Activated CD4-positive, CD25-positive, alpha-beta regulatory T cell treated with anti-CD3 and anti-CD28 coated beads, Interleukin-2, amount 50 U/mL, for 24 hours (primary cell): ENCODE measurements at regions not wholly inside any gene's neighbourhood (a gene's known extent, or its start where the extent isn't known, plus 50 kb on each side); places are given as distances from the start of the nearest gene placed in this dataset.

Source experiments
- ATAC-seq, 2 donors: fragments of 150-1000 bp; cut with Tn5 transposase; one replicate each; pipeline ENCODE4 v1.10.0; 2021; ENCODE audit warnings: mild to moderate bottlenecking in 1 of 2, moderate library complexity in 1 of 2

DNA sequence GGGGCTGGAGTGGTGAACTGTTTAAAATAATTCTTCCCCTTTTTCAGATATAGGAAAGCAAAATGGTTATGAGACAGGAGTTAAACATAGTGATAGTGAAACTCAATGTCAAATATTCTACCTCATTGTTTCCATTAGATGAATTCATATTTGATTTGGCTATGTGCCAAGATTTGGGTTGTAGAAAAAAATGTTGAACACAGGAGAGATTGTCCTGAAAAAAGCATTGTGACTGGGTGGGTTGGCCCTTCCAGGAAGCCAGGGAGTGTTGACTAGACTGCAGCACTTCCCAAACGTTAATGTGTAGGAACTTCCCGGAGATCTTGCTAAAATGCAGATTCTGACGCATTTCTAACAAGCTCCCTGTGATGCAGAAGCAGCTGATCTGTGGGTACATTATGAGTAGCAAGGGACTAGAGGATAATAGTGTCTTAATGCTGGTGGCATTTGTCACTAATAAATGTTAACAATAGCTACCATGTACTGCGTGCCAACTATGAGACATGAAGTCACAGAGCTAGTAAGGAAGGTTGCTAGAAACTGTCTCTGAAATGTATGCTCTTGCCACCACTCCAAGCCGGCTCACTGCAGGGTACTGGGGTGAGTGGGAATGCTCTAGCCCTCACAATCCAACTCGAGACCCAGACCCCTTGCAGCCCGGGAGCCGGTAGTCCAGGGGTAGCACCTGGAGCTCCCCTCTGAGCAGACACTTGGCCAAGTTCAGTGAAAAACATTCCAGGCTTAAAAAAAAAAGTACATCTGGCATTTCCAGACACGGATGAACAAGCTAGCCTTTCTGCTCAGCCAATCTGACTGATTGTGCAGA, 120.6 kb downstream of the CD47 start:
- ATAC-seq: peak; percentile 81 to 86

DNA sequence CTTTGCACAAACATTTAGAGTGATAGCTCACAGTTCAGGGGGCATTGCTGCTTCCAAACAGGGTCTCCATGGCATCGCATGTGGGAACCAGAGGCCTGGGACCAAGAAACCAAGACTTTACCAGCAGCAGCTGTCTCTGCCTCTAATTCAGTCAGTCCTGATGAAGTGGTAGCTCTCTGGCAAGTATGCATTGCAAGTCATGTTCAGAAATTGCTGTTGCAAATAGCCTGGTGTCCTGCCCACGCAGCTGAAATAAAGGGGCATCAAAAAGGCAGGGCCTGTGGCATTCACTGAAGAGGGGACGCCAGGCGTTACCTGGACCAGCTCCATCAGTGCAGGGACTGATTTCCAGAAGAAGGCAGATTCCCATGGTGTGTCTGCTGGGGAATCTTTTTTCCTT, 121.3 kb downstream of the CD47 start:
- no peak for ATAC-seq

DNA sequence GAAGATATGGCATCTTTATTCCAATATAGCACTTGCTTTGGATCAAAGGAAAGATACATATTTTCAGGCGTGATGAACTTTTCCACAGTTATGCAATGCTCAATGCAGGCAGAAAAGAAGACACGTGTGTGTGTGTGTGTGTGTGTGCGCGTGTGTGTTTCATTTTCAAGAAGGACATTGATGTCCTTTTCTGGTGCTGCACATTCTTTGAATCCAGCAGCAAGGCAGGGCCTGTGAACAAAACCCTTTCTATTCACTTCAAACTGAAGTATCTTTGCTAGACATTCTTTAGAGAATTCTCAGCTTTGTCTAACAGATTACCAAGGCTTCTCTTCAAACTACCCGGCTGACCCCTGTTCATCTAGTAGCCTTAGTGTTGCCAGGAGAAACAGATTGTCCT, 124.6 kb downstream of the CD47 start:
- no peak for ATAC-seq

DNA sequence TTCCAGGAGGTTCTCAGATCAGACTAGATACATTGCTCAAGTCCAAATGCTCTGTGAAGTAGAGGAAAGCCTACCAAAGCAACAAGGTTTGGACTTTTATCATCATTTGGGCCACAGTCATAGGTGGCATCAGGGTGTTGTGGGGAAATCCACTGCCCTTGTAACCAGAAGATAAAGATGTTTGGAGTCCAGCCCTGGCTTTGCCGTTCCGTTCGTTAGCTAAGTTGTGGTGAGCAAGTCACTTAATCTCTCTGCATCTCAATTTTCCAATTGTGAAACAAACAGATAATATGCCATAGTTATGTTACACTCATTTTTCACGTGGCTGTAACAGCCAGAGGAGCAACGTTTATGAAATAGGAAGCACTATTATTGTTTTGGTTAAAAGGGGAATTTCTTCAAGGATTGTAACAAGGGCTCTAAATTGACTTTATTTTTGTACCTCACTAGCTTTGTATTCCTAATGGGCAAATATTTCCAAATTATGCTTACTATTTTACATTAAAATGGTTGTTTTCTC, 125.6 kb downstream of the CD47 start:
- no peak for ATAC-seq

DNA sequence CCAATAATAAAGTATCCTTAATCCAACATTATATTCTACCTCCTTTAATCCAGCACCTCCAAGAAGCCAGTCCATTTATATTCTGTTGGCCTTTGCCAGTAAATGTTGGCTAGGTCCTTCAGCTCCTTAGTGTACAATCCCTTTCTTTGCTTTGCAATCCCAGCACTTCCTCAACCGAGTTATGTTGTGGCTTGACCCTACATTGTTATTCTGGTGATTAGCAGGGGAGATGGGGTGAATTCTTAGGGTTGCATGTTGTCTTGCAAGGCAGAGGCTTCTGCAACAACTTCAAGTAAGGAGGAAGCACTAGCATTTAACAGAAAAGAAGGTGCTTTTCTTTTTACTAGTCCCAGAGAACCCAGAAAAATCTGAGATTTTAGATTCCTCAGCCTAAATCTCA, 127.2 kb downstream of the CD47 start:
- ATAC-seq: no peak

DNA sequence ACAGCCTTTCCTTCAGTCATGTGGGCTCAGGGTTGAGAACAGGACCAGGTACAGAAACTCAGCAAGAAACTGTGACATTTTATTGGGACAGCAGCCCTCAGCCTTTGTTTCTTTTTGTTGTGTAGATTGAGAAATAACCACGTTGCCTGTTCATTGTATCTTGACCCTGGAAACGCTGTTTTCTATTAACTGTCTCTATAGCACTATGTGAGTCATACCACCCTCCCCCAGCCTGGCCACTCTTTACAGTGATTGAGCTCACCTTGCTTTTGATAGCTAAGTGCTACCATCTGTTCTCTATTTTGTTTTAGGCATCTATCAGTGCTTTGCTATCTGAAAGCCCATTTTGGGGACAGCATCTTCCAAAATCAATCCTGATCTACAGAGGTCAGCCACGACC, 127.9 kb downstream of the CD47 start:
- ATAC-seq: no peak

DNA sequence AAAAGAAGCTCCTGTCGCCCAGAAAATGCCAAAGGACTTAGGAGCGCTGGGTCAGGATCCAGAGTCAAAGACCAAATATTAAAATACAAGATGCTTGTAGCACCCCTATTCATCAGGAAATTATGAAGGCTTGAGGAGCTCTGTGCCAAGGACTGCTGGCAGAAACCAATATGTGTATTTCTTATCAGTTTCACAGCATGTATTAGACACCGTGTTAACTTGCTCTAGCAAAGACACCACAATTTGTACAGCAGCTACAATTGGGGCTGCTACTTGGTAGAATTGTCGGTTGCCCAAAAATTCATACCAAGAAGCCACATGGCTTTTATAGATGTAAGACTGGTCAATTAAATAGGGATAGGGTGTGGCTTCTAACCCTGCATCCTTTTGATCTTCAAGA, 128.8 kb downstream of the CD47 start:
- ATAC-seq: no peak

DNA sequence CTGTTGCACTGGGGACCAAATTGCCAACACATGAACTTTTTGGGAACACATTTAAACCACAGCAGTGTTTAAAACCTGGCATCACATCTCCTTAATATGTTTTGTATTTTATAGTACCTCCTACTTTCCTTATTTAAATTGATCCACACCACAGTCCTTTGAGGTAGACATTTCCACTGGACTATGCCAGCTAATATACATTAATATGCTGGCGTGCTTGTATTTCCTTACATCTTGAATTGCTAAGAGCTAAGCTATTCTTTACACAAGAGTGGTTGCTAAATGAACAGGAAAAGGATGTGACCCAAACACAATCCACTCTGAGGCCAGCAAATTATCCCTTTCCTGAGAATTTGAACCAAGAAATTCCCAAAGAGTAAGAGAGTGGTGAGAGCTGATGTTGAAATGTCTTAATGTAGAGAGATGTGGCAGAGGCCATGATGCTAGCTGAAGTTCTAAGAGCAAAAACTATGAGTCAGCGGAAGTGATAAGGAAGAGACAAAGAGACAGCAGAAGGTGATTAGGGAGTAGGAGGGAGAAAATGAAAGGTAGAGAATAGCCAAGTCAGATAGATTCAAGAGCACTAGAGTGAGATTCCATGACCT, 131.2 kb downstream of the CD47 start:
- ATAC-seq: no peak

DNA sequence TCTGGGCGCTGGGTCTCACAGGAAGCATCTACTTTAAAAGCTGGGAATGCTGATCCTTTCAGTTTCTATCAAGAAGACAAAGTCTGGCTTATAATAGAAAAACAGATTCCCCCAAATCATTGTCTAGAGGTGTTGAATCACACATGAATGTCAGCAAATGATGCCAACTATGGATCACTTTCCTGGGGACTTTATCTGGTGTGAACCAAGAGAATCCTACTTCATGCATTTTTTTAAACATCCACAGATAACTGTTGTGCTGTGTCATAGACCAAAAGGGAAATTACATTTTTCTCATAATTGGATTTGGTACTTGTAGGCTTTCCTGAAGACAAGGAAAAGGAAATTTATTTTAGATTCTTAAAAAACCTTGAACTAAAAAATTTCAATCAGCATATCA, 132.7 kb downstream of the CD47 start:
- no peak for ATAC-seq

DNA sequence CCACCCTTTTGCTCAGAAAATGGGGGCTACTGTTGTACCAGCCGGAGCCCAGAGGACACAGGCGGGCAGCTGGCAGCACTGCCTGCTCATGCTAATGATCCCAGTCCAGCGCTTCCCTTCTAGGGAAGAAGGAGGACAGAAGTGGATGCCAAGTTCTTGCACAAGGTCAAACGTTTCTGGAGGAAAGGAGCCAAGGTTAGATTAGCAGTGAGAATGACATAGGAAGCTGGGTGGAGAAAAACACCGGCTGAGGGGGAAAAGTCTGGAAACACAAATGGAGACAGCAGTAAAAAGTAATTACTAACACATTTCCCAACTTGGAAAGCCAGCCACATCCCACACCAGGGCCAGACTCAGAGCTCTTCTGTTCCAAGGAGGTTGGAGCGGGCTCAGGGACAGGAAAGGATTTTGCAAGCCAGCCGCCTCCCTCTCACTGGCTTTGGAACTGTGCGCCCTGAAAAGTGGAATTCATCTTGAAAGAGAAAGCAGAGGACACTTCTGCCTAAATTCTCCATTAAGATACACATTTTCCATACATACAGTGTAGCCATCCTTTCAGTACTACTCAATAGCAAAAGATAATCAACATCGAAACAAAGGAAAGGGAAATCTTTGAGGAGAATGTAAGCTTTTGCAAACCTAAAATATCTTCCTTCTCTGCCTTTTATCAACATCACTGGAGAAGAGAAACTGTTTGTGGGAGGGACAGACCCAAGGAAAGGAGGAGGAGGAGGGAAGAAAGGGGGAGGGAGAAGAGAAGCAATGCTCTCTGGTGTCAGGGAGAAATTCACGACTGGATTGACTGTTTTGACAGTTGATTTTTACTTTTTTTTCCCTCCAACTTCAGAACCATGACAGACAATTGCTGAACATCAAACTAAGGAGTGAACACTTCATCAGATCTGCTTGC, 133.6 kb downstream of the CD47 start:
- ATAC-seq: no peak

DNA sequence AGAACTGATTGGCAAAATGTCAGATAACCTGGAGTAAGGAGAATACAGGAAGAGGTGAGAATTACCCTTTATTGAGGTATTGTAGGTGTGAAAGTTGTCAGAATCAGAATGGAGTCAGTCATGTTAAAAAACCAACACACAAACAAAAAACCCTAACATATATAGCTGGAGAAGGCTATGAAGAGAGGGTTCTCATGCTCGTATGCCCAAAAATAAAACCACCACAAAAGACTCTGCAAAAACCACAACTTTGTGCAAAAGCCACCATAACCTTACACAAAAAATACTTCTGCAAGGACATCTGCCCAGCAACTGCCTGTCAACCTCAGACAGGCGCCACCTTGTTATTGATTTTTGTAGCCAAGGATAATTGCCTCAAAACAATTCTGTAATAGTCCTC, 136.0 kb downstream of the CD47 start:
- no peak for ATAC-seq

DNA sequence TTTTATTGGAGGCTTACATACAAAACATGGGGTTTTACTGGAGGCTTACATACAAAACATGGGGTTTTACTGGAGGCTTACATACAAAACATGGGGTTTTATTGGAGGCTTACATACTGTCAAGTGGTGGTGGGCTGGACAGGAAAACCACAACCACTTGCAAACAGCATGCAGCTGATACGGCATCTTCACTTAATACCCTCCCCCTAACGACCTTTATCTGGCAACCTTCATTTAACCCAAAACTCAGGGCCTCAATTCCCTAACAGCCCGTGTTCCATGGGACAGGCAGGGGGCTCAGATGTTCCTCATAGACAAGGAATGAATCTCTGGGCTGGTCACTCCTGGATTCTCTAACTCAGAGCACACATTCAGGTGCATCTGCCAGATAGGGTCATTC, 137.1 kb downstream of the CD47 start:
- ATAC-seq: no peak

DNA sequence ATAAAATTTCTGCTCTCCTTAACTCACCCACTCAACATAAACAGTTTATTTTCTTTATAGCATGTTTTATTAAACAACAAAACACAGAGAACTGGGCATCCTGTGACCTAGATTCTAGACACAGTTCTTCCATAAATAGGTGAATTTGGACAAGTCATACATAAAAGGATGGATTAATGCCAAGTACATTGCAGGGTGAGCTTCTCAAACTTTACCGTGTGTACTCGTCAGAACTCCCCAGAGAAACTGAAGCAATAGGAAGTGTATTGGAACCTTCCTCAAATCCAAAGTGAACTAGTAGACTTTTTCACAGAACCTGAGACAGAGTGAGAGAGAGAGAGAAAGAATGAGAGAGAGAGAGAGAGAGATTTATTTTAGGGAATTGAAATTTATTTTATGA, 139.7 kb downstream of the CD47 start:
- no peak for ATAC-seq

DNA sequence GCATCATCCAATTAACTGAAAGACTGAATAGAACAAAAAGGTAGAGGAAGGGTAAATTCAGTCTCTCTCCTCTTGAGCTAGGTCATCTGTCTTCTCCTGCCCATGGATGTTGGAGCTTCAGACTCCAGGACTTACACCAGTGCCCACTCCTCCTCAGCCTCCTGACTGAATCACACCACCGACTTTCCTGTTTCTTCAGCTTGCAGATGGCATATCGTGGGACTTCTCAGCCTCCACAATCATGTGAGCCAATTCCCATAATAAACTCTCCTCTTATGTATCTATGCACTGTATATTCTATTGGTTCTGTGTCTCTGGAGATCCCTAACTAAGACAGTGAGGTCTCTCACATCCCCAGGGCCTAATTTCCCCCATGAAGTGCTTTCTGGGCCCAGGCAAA, 140.4 kb downstream of the CD47 start:
- ATAC-seq: no peak

DNA sequence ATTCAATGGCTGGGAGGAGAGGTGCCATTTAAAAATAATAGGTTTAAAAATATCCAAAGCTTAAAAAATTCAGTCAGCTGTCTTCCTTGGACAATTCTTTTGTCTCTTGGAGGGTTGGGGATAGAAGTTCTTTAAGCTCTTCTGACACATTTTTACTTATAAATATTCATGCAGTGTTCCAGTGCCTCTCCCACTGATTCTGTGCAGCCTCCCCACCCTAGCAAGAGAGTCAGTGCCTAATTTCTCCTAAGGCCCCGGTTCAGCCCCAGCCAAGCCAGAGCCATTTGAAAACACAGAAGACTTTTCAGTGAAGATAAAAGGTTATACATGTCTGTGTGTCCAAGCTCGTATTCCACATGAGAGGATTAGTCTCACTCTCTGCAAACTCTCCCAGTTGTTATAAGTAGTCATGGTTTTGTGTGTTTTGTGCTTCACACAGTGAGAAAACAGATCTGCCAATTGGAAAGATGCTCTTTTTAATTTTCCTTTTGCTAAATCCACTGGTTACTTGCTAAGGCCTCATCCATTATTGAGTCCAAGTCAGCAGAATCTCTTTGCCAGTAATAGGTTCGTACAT, 141.3 kb downstream of the CD47 start:
- no peak for ATAC-seq

DNA sequence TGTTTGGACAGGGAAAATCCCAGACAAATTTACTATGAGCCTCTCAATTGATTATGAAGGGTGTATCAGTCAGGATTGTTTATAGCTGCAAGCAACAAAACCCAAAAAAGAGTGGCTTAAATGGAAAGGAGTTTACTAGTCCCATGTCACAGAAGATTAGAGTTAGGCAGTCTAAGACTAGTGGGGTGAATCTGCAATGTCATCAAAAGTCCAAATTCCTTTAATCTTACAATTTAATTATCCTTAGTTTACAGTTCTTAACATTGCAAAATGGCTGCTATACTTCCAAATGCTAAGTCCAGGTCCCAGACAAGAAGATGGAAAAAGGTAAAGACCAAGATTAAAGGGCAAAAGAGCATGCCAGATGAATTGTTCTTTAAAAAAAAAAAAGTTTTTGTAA, 143.6 kb downstream of the CD47 start:
- ATAC-seq: no peak

DNA sequence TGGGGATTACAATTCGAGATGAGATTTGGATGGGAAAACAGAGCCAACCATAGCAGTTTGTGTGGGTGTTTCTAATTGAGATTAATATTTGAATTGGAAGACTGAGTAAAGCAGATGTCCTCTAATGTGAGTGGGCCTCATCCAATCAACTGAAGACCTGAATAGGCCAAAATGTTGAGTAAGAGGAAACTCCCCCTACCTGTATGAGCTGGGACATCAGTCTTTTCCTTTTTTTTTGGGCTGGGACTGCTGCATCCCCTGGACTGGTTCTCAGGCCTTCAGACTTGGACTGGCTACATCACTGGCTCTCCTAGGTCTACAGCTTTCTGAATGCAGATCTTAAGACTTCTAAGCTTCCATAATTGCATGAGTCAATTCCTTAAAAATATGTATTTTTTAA, 144.1 kb downstream of the CD47 start:
- ATAC-seq: no peak

DNA sequence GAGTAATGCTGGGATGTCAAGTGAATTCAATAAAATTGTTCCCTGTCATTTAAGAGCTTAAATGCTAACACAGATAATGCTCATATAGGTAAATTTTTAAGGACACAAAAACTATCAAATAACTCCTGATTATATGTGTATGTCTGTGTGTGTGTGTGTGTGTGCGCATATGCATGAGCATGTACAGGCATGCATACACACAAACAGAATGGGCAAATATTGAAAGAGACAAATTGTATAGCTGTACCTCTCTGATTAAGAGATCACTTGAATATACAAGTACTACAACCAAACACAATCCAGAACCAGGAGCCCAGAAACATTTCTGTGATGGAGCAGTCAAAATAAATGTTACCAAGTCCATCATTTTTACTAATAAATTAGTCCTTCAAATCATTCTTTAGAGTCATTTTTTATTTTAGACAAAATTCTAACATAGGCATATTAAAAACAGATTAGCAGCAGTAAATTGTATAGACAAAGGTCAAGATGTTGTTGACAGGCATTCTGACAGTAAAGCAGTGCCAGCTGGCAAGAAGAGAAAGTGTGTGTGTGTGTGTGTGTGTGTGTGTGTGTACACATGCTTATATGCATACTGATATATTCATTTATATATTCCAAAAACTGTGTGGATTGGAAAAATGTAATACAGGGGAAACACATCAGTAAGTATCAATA, 145.3 kb downstream of the CD47 start:
- no peak for ATAC-seq

DNA sequence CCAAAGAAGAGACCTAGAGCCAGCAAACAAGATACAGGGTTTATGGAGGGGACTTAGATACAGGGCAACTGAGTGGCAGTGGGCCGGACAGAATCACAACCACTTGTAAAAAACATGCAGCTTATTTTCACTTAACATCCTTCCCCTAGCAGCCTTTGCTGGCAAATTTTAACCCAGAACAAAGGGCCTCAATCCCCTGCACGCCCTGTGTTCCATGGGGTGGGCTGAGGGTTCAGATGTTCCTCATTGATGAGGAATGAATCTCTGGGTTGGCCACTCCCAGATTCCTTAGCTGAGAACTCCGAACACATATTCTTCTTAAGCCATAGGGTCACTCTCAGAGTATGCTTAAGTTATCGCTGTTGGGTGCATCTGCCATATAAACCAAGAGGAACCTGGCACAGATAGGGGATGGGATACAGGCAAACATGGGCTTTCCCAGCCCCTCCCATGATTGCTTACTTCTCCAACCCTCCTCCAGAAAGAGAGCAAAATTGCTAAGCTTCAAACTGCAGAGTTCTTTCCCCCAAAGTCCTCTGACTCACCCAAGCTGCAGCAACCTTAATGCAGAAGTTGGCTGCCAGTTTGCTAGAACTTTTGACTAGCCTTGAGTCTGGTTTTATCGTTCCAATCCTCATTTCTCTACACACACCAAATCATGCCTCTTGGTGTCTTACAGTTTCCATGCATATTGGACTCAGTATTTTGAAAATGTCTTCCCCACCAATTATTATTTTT, 146.9 kb downstream of the CD47 start:
- ATAC-seq: no peak

DNA sequence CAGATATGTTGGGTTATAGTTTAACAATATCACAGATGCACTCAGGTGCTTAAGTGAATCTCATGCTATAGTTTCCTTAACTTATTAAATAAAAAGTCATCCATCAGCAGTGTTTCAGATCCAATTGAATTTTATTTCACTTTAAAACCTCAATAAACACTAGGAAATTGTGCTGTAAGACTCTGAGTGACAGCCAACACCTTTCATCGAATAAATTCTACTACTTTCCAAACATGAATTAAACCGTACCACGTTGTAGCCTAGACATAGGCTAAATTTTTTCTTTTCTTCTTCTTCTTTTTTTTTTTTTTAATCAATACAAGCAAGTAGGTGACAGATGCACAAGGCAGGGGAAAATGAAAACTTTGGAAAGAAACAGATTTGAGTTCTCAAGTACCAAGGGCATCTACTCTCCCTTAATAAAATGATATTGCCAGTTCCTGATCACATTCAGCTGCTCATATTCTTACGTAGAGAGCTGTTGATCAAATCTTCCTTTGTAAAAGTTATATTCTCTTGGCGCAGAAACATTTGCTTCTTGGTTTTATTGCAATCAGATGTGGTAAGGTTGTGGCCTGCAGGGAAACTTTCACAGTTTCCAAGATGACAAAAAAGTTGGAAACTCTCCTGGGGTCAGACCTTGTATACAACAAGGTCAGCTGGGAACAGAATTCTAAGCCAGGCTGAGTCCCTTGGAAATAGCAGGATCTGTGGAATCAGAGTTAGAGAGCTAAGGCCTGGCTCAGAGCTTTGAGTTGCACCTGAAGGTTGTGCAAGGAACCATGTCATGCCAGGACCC, 147.7 kb downstream of the CD47 start:
- no peak for ATAC-seq

DNA sequence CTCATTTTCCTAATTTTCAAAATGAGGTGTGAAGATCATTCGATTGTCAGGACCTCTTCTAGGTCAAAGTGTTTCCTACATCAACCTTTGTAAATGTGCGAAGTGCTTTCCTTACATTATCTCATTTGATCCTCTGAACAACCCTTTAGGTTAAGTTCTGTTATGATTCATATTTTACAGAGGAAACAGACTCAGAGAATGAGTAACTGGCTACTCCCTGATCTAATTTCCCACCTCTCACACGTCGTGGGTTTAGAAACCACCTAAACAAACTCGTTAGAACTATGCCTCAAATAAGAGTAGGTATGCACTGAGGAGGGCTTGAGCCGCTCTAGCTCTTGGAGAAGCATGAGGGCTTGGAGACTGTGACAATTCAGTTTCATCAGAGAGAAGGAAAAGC, 148.6 kb downstream of the CD47 start:
- ATAC-seq: peak; percentile 96 to 98
